ENCODE measurements at regions not wholly inside any gene's neighbourhood (a gene's known extent, or its start where the extent isn't known, plus 50 kb on each side); places are given as distances from the start of the nearest gene placed in this dataset.
A peak's percentile ranks its signal among the peaks of the same experiment; 100 is the strongest.
"Not testable (repeated sequence)": the region's sequence is repeated elsewhere in the genome, so short reads cannot be mapped to it uniquely, and the experiment has no call there.

DNA sequence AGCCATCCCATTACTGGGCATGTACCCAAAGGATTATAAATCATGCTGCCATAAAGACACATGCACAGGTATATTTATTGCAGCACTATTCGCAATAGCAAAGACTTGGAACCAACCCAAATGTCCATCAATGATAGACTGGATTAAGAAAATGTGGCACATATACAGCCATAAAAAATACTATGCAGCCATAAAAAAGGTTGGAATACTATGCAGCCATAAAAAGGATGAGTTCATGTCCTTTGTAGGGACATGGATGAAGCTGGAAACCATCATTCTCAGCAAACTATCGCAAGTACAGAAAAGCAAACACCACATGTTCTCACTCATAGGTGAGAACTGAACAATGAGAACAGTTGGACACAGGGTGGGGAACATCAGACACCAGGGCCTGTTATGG is 151.5 kb downstream of the PLK2 start:
- DNase-seq (ENCODE audit: extremely low read depth, low read depth, low spot score), result not testable (repeated sequence)

DNA sequence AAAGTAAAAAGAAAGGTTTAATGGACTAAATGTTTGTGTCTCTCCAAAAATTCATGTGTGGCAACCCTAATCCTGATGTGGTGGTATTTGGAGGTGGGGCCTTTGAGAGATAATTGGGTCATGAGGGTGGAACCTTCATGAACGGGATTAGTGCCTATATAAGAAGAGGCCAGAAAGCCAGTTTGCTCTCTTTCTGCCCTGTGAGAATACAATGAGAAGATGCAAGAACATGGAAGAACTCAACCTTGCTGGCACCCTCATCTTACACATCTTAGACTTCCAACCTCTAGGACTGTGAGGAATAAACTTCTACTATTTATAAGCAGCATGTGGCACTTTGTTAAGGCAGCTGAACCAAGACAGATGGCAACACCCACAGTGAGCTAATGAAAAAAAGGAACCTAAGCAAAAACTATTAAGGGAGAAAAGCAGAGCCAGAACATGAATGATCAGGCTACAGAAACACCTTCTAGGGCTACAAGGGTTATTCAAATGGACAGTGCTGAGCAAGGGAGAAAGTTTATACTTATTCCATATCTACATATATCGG is 159.5 kb downstream of the PLK2 start:
- DNase-seq (ENCODE audit: extremely low read depth, low read depth, low spot score), result no peak

DNA sequence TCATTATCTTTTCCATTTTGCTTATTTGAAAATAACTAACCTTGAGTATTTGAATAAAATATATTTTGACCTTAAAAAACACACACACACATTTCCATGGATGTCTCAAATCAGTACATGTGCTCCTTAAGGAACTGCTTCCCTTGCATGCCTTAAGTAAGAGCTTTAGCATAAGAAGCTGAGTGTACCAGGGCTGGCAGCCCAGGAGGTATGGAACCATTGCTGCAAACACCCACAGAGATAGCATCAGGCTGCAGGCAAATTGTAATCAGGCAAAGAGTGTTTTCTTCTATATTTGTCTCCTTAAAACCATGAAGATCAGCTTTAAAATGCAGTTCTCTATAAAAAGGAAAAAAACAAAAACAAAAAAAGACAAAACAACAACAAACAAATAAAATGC is 160.6 kb downstream of the PLK2 start:
- no peak for DNase-seq (ENCODE audit: extremely low read depth, low read depth, low spot score)

DNA sequence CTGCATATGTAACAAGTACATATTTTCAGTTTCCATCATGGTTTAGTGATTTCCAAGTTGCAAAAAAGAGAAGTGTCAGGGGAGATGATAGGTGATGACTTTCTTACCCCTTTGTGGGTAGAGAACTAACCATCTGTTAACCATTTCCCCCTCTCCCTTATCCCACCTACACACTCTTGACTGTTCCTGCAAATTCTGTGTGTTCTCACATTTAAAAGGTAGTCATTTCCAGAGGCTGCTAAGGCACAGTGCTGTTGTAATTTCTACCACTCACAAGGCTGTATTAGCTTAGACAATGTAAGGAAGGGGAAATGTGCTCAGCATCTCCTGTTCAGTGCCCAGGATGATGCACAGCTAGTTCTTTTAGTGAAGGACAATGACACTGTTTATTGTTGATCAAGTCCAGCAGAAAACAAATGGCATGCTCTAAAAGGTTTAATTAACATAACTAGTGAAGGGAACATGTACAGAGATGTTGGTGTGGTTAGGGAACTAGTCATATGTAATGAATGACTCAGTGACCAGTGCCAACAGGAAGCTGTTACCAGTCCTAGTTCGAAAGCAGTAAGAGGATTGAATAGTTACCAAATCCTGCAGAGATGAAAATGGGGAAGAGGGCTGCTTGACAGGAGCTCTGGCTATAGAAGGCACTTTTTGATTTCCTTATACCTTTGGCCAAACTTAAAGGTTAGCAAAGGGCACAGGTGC is 165.1 kb downstream of the PLK2 start:
- DNase-seq (ENCODE audit: extremely low read depth, low read depth, low spot score), result peak; percentile 82

DNA sequence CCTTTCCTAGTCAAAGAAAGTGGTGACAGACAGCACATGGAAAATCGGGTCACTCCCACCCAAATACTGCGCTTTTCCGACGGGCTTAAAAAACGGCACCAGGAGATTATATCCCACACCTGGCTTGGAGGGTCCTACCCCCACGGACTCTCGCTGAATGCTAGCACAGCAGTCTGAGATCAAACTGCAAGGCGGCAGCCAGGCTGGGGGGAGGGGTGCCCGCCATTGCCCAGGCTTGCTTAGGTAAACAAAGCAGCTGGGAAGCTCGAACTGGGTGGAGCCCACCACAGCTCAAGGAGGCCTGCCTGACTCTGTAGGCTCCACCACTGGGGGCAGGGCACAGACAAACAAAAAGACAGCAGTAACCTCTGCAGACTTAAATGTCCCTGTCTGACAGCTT is 171.6 kb downstream of the PLK2 start:
- not testable (repeated sequence) for DNase-seq (ENCODE audit: extremely low read depth, low read depth, low spot score)

DNA sequence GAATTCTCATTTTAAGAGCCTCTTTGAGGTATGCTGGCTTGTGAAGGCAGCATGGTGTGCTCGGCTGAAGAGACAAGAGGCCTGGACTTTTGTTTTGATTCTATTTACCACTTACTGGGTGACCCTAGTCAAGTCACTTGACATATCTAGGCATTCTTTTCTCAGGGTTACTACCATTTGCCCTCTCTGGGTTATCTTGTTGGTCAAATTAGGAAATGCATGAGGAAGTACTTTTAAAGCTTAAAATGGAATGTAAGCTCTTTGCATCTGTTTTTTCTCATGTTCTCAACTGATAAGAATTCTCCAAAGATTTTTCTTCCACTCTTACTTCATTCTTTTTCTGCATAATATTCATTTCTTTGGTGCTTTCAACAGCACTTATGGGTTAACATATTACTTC is 173.1 kb downstream of the PLK2 start:
- DNase-seq (ENCODE audit: extremely low read depth, low read depth, low spot score), result no peak

DNA sequence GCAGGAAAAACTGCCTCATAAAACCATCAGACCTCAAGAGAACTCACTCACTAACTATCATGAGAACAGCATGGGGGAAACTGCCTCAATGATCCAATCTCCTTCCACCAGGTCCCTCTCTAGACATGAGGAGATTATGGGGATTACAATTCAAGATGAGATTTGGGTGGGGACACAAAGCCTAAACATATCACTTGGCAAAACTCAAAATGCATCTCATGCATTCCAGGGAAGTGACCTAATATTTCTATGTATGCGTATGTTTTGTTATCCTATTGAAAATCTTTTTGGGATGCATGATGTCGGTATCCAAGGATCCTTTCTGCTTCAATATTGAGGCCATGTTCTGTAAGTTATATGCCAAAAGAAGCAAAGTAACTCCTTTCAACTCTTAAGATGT is 174.0 kb downstream of the PLK2 start:
- DNase-seq (ENCODE audit: extremely low read depth, low read depth, low spot score), result no peak

DNA sequence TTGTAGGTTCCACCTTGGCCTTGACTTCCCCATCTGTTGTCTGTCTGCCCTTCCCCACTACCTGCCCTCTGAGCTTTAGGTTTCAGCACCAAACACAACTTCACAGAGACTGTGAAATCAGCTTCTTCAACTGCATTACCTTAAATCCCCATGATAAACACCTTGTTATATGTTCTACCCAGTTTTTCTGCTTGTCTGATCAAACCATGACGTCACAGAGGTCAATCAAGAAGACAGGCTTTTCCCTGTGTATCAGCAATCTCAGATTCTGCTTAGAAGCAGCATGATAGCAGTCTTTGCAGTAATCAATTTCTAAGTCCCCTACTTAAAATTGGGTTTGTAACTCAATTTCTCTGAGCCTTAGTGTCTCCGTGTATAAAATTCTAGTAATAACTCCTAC is 175.0 kb downstream of the PLK2 start:
- DNase-seq (ENCODE audit: extremely low read depth, low read depth, low spot score), result no peak

DNA sequence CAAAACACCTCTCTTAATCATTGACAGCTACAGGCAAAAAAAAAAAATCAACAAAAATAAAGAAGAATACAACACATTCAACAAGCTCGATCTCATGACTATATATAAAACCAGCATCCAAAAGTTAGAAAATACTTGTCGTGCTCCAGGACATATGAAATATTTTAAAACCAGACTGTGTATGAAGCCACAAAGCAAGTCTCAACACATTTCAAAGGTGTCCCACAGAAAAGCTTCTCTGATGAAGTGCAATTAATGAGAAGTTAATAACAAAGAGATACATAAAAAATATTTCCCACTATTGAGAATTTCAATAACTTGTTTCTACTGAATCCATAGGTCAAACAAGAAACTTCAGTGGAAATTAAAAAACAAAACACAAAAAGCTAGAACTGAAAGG is 178.7 kb downstream of the PLK2 start:
- DNase-seq (ENCODE audit: extremely low read depth, low read depth, low spot score), result no peak

DNA sequence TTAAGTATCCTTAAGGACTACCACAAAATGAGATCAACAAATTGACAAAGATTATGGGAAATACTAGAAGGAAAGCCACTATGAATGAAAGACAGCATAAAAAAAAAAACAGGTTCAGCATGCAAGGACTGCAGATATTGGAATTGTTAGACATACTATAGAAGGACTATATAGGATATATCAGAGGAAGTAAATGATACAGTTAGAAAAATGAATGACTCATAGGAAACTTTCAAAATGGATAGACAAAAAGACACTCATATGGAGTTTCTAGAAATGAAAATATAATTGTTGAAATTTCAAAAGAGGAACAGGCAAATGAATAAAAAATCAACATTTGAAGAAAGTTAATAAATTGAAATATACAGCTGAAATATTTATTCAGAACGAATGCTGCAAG is 180.6 kb downstream of the PLK2 start:
- DNase-seq (ENCODE audit: extremely low read depth, low read depth, low spot score), result no peak

DNA sequence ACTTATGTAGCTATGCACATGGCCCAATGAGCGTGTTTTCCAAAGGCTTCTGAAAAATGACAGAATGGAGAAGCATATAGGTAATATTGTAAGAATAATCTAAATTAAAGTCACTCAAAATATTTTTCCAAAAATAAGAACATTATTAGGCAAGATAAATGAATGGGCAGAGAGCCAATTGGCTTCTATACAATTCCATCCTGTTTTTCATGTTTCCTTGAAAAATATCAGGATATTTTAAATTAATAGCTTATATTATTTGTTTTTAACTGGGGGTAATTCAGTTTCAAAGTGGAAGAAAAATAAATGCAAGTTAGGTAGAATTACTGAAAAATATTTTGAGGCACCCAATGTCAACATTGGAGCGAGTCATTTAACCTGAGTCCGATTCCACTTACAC is 183.5 kb downstream of the PLK2 start:
- DNase-seq (ENCODE audit: extremely low read depth, low read depth, low spot score), result no peak

DNA sequence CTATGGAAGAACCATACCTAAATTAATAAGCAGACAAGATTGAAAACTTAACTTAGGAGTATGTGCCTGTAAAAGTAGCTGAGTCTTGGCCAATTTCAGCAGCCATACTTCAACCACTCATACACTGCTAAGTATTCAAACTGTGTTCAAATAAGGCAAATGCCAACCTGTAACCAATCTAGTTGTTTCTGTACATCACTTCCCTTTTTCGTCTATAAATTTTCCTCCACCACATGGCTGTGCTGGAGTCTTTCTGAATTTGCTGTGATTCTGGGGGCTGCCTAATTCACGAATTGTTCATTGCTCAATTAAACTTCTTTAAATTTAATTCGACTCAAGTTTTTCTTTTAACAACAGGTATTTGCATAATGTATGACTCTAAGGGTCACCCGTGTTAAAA is 184.4 kb downstream of the PLK2 start:
- no peak for DNase-seq (ENCODE audit: extremely low read depth, low read depth, low spot score)

DNA sequence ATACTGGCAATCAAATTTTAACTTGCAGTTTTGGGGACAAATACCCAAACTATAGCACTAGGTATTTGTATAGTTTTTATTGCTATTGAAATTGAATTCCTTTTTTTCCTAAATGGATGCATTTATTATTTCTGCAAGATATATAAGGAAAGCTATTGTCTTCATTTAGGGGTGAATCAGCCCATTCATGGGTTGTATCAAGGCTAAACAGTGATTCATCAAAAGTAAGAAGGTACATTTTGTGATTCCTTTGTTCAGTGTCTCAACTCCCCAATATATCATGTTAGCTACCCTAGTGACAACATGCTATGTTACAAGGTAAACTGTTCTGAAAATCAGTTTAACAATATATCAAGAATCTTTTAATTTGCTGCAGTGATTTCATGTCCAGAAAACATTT is 185.7 kb downstream of the PLK2 start:
- no peak for DNase-seq (ENCODE audit: extremely low read depth, low read depth, low spot score)

DNA sequence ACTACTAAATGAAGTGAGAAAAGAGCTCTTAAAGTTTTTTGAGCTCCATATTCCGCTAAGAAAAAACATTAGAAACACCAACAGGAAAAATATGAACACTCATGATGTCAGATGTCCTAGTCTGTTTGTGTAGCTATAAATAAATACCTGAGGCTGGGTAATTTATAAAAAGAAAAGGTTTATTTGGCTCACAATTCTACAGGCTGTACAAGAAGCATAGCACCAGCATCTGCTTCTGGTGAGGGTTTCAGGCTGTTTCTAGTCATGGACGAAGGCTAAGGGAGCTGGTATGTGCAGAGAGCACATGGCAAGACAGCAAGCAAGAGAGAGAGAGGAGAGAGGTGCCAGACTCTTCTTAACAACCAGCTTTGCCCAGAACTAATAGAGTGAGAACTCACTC is 186.2 kb downstream of the PLK2 start:
- DNase-seq (ENCODE audit: extremely low read depth, low read depth, low spot score), result no peak

DNA sequence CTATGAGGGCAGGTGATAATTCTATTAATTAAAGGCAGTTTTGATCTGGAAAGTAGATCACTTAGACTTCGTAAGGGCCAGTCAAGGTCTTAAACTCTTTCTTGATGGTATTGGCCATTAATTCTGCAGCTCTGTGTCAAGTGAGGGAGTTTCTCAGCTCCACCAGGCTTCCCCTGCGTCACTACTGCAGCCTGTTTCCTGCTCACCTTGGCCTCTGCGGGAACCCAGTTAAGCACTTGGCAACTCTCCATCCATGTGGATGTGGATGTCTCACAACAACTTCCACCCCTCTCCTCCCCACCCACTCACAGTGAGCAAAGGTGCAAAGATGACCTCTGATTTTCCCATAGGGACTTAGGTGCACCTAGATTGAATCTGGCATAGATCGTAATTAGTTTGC is 191.6 kb downstream of the PLK2 start:
- DNase-seq (ENCODE audit: extremely low read depth, low read depth, low spot score), result peak; percentile 85

DNA sequence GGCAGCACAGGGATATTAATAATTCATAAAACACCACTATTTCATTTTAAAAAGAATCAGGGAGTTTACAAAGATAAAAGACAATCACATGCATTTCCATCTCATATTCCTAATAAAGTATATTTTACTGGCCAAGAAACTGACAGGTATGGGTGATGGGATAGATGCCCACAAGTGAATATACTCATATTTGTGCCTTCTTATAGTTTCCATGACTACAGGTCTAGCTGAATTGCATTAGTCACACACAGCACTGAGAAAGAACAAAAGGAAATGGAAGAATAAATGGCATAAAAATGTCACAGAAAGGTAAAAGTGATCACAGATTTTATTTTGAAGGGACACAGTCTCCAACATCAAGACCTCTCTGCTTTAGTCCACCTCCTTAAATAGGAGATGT is 193.5 kb downstream of the PLK2 start:
- no peak for DNase-seq (ENCODE audit: extremely low read depth, low read depth, low spot score)

DNA sequence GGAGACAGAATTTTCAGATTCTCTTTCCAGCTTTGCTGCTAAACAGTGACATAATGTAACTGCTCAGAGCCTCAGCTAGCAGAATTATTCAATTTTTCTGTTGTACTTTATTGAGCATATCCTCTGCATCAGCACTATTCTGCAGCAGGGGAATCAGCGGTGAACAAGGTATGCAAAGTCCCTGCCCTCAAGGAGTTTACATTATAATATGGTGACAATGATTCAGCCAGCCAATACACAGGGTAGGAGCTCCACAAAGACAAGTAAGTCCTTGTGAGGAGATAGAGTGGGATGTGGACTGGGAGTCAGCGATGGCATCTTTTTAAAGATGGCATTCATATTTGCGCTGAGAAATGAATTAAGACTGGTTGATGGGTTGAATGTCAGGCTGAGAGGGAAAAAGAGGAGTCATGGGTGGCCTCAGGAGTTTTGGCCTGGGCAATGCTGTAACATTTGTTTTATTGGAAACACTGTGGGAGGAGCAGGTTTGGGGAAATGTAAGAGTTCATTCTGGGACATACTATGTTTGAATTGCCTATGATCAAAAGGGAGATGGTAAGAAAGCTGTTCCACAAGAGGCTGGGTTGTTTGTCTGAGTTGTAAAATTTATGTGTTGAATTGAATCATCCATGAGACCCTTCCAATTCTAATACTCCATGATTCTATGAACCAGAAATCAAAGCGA is 194.5 kb downstream of the PLK2 start:
- DNase-seq (ENCODE audit: extremely low read depth, low read depth, low spot score), result no peak

DNA sequence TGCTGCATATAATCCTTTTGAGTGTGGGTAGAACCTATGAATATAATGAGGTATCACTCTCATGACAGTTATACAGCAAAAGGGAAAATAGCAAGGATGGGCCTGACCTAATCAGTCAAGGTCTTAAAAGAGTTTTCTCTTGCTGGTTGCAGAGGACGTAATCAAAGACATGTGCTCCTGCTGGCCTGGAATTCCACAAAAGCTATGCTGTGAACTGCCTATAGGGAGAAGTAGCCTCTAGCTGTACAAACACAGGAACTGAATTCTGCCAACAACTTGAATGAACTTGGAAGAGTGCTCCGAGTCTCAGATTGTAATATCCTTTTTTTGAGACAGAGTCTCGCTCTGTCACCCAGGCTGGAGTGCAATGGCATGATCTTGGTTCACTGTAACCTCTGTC is 195.6 kb downstream of the PLK2 start:
- DNase-seq (ENCODE audit: extremely low read depth, low read depth, low spot score), result no peak

DNA sequence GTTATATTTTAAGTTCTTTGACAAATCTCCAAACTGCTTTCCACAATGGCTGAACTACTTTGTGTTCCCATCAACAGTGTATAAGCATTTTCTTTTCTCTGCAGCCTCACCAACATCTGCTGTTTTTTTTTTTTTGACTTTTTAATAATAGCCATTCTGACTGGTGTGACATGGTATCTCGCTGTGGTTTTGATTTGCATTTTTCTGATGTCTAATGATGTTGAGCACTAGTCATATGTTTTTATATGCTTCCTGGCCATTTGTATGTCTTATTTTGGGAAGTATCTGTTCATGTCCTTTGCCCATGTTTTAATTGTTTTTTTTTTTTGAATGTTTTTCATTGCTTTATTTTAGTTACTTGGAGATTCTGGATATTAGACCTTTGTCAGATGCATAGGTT is 196.6 kb downstream of the PLK2 start:
- no peak for DNase-seq (ENCODE audit: extremely low read depth, low read depth, low spot score)

DNA sequence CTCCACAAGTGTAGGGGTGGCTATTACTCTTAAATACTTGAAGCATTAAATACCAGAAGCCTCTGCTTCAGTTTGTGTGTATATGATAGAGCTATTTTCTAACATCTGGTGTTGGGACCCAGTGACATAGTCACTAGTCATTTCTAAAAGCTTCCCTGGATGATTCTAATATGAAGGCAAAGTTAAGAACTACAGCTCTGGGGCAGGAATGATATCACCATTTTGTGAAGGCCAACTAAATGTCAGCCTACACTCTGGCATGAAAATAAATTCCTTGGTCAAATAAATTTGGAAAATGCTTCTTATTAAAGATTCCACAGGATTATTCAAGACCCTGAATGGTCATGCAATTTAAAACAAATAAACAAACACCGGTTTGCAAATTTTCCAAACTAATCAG is 197.7 kb downstream of the PLK2 start:
- DNase-seq (ENCODE audit: extremely low read depth, low read depth, low spot score), result no peak

DNA sequence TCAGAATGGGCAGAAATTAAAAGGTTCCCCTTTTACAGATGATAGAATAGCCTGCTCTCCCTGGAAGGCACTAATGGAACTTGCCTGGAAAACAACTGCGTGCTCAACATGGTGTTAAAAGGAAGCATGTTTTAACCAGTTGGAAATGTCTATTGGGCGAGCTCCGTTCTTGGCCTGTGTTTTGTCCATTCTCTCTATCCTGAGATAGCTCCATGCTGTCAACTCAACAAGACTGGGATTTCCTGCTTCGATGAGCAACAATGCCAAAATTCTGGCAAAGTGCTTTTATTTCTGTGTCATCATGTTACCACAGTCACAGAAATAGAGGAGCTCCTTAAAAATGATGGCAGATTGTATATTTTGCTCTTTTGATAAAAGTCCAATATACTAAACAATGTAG is 198.3 kb downstream of the PLK2 start:
- DNase-seq (ENCODE audit: extremely low read depth, low read depth, low spot score), result no peak

DNA sequence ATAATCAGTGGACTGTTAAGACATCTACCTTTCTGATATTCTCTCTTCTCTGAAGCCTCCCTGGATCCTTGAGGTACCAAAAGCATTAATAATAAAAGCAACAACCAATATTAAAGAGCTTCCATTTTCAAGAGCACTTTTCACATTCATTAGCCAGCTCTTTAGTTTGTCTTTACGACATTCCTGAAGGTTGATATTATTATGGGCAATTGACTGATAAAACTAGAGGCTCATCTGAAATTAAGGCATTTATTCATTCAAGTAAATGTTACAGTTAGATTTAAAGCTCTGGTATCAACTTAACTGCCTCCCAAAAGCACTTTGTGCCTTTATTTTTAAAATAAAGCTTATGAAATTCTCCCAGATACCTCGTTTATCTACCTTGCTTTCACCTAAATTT is 199.6 kb downstream of the PLK2 start:
- DNase-seq (ENCODE audit: extremely low read depth, low read depth, low spot score), result no peak
